ENCODE measurements at regions not wholly inside any gene's neighbourhood (a gene's known extent, or its start where the extent isn't known, plus 50 kb on each side); places are given as distances from the start of the nearest gene placed in this dataset.
"Not testable (repeated sequence)": the region's sequence is repeated elsewhere in the genome, so short reads cannot be mapped to it uniquely, and the experiment has no call there.

DNA sequence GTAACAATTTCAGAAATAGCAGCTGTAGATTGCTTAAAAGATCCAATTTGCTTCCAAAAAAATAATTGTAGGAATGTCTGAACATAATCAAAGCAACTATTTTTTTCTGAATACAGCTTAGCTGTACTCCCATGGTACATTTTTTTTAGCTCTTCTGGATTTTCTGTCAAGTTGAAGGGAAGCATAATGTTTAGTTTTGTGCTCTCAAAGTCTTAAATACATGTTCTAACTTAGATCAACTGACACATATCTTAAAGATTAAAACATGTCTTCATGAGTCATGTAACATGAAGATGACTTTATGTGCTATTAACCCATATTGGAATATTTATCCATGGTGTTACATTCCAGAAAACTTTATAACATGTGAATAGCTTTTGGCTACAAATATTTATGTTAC is 255.7 kb downstream of the BTG1 start:
- DNase-seq (ENCODE audit: low read depth, low spot score): no peak

DNA sequence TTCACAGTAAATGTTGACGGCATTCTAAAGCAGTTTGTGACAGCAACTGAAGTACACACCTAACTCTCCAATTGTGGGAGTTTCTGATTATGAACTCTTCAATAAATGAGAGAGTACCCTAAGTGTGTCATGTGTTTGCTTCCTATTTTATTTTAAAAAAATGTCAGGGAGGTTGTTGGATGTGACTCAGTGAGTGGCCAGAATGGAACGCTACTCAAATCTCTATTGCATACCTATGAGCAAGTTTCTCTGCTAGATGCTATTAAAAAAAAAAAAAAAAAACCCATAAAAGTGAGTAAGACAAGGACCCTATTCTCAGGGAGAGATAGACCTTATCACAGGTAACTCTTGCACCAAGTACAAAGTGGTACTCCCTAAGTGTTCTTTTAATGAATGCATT is 256.6 kb downstream of the BTG1 start:
- DNase-seq (ENCODE audit: low read depth, low spot score): no peak

DNA sequence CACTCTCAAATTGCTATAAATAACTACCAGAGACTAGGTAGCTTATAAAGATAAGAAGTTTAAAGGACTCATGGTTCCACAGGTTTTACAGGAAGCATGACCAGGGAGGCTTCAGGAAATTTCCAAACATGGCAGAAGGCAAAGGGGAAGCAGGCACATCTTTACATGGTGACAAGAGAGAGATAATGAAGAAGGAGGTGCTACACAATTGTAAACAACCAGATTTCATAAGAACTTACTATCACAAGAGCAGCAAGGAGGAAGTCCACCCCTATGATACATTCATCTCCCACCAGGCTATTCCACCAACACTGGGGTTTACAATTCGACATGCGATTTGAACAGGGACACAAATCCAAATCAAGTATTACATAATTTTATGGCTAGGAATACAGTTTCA is 257.7 kb downstream of the BTG1 start:
- DNase-seq (ENCODE audit: low read depth, low spot score): no peak

DNA sequence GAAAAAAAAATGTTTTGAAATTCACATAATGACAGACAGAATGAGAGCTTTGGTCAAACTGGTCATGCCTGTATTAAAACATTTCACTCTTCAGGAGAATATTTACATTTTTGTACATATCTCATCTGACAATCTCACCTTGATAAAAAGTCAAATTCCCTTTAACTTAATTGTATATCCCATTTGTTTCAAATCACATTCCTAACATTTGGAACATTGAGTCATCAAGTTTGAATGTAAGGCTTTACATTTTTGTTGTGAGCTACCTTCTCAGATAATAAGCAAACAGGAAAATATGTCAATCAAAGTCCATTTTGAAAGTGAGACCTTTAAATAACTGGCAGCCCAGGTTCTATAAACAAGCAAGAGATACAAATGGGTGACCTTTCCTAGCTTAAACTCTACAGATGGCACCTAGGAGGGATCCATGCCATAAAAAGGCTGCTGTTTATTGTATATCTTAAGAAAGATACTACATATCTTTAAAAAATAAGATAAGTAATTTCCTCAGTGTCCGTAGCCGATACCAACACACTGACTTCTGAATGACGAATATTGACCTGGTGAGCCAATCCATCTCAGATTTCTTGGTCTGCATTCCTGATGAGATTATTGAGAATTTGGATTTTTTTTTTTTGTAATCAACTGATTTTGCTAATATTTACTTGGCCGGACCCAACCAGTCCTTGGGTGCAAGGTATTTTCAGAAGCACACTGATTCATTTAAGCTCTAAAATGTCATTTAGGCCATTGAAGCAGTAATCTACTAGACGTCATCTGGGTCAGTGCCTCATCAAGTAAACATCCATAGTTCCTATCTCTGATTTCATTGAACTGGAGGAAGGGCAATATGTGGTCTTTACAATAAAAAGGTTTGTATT is 259.6 kb downstream of the BTG1 start:
- DNase-seq (ENCODE audit: low read depth, low spot score): no peak

DNA sequence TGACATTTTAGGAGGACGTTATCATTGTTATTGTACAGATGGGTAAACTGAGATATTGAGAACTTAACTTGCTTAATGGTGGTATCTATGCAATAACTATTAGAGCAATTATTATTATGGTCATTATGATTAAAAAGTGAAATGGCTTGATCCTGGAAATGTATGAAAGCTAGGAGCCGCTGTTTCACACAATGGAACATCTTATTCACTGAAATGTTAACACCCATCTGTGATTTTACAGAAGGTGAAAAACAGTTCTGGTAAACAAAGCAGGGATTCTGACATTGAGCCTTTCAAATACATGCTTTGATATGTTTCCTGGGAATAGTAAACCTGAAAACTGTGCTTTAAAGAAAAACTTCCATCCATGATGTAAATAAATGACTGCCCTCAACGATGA is 261.4 kb downstream of the BTG1 start:
- no peak for DNase-seq (ENCODE audit: low read depth, low spot score)

DNA sequence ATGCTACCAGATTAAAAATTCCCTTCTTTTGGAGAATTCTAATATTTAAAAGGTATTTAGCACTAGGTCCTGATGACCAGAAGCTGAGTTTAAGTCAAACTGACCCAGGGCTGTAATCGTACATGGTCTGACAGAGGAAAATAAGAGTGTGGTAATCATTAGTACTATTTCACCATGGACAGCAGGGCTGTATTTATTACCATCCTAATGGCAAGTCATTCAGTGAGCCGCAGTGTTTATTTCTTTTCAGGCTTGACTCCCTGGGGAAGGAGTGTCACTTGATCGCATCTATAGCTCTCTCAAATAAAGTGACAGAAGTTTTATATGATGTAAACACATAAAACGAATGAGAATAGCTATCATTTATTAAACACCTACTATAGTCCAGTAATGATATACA is 261.8 kb downstream of the BTG1 start:
- no peak for DNase-seq (ENCODE audit: low read depth, low spot score)

DNA sequence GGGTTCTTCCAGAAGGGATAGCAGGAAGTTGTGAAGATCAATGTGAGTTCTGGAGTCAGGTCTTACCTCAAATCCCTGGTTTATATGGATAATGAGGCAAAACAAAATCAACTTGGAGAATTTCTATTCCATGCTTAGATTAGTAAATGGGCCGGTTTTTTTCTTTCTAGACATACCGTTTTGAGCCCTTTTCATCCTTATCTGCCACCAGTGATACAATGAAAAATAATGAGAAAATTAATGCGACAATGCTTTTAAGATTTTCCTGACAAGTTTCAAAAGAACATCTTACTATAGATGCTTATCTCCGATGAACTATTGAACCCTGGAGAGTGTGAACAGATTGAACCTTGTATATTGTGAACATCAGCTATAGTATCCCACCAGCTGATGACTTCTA is 262.7 kb downstream of the BTG1 start:
- DNase-seq (ENCODE audit: low read depth, low spot score): no peak

DNA sequence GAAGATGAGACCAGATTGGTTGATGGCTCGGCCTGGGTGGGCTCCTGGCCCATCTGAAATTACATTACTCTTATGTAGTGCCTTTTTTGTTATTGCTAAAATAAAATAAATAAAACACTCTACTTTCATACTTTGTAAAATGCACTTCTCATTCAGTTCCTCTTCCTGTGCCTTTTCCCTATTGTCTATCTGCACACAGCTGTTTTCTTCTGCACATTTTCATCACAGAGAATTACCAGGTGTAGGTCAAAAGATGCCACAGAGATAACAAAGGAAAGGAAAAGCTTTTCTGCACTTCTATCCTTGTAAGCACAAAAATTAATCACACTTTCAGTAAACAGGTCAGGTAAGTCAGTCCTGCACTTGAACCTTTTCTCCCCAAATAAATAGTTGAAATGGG is 265.1 kb downstream of the BTG1 start:
- no peak for DNase-seq (ENCODE audit: low read depth, low spot score)

DNA sequence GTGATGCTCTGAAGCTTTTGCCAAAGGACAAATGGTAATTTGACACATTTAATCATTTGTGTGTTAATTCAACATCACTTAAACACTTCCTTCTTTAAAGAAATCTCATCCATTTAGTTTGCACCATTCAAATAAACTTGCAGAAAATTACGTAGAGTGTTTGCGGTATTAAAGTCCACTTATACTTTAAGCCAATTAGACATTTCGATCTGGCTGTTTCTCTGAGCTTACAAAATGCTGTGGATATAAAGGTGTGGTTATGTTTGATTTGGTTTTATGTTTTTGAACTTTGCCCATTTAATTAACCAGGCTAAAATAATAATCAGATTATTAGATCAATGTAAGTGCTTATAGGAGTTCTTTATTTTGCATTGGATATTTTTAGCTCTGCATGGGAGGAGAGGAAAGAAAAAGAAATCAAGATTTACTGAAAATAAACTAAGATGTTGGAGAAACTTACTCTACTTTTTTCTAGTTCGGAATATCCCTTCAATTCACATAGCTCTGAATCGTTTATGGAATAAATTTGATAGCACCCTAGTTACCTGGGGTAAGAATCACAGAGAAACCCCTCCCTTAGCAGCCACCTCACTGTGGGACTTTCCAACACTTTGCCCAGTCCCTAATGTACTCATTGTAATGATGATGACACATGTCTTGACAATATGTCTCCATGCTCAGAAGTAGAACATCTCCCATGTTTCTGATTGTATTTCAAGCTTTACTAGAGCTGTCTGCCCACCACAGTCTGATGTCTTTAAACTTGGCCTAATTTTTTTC is 268.0 kb downstream of the BTG1 start:
- DNase-seq (ENCODE audit: low read depth, low spot score): no peak

DNA sequence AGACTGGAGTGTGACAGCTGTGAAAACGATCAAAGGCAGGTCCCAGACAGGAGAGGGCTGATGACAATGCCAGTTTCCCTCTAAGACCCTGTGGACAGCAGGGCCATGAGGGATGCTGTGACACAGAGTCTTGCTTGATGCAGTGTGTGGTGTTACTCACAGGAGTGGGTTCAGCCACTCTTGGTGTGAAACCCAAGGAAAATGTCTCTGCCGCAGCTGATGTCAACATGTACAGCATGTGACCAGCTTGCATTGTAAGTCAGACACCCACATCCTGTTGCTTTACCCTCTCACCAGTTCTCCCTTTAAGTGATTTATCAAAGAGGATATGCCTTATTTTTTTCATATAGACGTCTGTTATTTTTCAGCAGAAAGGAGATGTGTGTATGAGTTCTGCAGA is 268.6 kb downstream of the BTG1 start:
- DNase-seq (ENCODE audit: low read depth, low spot score): peak; percentile 6

DNA sequence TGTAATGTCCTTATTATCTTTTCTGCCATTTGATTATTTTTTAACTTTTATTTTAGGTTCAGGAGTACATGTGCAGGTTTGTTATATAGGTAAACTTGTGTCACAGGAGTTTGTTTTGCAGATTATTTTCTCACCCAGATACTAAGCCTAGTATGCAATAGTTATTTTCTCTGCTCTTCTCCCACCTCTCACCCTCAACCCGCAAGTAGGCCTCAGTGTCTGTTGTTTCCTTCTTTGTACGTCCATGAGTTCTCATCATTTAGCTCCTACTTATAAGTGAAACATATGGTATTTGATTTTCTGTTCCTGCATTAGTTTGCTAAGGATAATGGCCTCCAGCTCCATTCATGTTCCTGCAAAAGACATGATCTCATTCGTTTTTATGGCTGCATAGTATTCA is 270.0 kb downstream of the BTG1 start:
- DNase-seq (ENCODE audit: low read depth, low spot score): not testable (repeated sequence)

DNA sequence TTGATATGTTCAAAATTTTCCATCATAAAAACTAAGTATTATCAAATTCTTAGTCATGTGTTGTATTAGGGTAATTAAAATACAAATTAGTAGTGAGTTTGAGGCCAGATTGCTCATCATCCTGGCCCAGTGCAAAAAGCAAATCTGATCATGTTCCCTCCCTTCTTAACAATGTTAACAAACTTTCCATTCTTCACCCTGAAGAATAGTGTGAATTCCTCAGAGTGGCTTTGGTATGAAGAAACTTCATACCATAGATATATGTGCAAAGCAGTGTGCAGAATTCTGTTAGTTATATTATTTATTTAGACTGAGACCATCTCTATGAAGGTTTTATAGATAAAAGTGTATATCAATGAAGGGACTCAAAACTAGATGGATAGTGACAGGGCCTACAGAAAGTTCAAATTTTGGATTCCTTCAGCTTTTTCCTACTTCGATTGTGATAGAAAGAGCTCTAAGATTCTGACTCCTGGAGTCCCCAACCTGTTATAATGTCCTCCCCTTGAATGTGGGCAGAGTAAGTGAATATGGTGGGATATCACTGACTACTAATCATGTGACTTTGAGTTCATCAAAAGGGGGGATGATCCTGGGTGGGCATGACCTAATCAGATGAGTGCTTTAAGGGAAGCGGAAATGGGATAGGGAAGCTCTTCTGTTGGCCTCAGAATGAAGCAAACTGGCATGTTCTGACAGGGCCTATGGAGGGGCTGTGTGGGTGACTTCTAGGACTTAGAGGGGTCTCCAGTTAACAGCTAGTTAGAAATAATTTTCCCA is 271.4 kb downstream of the BTG1 start:
- DNase-seq (ENCODE audit: low read depth, low spot score): no peak

DNA sequence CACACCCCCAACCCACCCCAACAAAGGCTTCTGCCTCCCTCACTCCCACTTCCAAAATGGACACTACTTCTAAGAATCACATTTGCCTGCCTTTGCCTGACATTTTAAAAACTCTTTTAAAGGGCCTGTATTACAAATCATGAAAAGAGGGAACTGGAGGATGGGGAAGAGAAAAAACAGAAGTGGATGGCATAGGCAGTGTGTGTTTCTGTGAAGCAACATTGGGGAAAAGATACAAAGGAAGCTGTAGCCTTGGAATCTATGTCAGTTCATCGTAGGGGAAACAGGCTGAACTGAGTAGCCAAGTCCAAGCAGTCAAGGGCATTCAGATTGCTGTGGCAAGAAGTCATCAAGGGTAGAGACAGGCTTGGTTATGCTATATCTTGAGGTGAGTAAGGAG is 273.9 kb downstream of the BTG1 start:
- DNase-seq (ENCODE audit: low read depth, low spot score): no peak

DNA sequence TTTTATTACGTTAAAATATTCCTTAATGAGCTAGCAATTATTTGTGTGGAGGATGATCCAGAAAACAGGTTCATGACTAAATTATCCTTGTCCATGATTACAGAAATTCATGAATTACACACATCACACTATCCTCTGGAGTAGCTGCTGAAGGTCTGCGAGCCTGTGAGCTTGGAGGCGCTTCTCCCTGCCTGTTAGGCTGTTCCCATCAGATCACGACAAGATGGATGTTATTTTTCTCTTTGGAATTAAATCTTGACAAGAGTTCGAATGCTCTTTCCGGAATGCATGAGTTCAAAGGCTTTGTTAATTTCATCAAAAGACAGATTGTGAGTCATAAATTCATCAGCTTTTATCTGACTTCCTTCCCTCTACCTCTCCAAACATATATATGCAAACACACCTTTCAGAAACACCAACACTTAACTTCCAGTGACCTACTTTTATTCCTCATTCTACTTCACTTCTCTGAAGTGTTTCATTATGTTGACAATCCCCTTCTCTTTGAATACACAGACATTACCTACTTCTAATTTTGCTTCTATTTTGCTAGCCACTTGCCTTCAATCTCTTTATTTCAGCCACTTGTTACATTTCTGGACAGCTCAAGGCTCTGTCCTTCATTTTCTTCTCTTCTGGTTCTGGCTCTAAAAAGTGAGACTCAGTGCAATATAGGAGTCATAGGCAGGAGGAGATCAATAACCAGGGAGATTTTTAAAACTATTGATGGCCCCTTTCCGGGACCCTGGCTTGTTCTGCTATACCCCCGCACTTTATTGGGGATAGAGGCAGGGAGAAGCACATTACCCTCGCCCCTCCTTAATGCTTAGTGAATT is 274.6 kb downstream of the BTG1 start:
- DNase-seq (ENCODE audit: low read depth, low spot score): no peak

DNA sequence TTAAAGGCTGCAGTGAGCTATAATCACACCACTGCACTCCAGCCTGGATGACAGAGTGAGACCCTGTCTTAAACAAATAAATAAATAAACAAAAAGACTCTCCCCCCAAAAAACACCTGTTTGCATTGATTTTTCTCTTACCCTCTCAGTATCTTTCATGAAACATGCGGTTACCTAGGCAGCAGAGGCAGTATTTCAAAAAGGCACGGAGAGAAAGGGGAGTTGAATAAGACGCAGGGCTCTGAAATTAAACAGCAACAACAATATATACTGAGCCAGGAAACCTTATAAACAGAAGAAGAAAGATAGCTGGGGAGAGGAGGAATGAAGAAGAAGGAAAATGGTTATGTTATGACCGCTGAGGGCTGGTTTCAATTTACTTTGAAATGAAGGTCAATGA is 277.6 kb downstream of the BTG1 start:
- no peak for DNase-seq (ENCODE audit: low read depth, low spot score)

DNA sequence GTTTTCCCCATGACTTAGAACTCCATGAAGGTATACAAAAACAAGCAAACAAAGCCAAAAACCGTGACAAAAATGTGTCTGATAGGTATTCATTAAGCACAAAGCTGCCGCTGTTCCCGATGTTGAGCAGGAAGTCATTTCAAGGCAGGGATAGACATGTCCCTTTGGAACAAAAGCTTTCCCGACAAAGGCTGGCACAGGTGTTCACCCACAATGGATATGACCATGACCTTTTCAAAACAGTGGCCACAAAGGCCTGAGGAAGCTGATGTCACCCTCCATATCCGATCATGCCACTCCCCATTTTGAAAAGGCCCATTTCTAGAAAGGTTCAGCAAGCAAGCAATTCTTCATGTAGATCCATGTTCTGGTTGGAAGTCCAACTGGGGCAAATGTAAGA is 279.1 kb downstream of the BTG1 start:
- no peak for DNase-seq (ENCODE audit: low read depth, low spot score)

DNA sequence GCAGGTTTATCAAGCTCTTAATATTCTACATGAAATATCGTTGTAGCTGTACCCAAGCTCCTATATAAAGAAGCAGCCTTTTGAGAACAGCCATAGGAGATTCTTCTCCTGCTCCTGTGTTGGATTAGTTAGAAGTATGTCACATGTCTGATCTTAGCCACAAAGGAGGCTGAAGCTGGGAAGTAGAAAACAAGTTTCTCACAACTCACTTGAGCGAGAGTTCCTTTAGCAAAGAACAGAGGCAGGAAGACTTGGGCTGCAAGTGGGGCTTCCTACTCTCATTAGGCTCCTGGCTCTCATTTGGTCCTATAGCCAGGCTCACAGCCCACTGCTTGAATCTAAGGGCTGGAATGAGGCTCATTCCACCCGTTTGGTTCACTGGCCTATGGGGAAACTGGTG is 281.9 kb downstream of the BTG1 start:
- no peak for DNase-seq (ENCODE audit: low read depth, low spot score)

DNA sequence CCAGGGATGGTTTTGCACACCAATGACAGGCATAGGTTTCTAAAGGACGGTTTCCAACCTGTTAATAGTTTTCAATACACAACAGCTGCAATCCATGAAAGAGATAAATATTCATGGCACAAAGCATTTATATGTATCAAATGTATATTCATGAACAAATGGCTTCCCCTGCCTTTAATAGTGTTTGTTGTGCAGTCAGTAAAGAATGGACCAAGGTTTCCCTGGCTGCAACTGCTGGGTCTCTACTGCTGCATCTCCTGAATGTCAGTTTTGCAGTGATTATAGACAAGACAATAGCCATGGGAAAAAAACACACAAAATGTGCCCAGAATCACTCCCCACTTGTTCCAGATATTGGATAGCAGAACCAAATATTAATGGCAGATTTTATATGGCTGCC is 284.1 kb downstream of the BTG1 start:
- DNase-seq (ENCODE audit: low read depth, low spot score): no peak

DNA sequence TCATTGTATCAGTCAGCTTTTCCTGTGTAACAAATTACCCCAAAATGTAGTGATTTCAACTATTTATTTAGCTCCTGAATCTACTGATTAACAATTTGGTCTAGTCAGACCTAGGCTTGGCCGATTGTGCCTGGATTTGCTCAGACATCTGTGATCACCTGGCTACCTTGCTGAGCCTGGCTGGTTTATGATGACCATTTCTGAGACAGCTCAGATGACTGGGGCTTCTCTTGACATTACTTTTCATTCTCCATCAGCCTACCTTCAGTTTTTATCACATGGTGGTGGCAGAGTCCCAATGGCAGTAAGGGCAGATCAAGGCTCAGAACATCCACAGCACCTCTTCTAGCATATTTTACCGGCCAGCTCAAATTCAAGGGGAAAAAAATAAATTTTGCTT is 286.3 kb downstream of the BTG1 start:
- no peak for DNase-seq (ENCODE audit: low read depth, low spot score)

DNA sequence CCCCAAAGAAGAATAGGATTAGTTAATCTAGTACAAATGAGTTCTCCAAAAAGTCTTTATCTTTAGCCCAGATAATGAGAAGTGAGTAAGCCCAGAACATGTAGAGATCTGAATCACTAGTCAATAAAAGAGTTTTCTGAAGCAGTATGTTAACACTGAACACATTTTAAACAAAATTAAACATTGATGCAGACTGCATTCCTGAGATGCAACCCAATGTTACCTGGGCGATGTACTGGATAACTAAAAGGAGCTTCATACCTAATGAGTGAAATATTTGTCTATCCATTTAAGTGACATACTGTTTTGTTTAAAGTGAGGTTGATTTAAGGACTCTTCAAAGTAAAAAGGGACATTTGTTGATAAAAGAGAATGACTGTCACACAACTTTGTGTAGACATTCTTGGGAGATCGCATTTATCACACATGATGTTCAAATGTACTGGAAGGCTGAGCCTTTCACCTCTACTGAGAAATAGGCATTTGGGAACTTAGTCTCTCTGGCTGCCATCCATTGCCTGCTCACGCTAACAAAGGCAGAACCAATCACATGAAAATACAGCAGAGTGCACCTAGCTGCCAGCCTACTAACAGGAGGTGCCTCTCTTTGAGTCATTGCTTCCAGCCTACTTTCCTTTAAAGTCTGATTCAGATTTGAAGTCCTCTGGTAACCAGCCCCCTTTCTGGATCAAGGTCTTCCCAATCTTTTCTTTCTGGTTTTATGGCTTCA is 287.7 kb downstream of the BTG1 start:
- DNase-seq (ENCODE audit: low read depth, low spot score): no peak

DNA sequence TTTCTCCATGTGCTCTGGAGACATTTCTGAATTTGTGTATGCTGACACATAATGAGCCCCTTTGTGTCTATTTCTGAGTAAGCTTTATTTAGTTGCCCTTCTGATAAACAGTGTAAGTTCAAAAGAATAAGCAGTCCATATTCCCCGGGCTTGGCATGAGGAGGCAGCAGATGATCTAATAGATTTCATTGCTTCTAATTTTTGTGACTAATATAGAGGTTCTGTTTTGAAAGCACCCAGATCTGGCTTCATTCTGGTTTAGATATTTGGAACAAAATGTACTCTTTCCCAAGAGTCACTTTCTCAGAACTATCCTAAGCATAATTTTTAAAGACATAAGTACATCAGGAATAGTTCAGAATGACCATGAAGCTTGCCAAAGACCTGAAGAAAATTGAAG is 290.9 kb downstream of the BTG1 start:
- no peak for DNase-seq (ENCODE audit: low read depth, low spot score)
